UCSD-AML1 (cell line): ENCODE measurements at regions not wholly inside any gene's neighbourhood (a gene's known extent, or its start where the extent isn't known, plus 50 kb on each side); places are given as distances from the start of the nearest gene placed in this dataset.
A peak's percentile ranks its signal among the peaks of the same experiment; 100 is the strongest.

Source experiments
- DNase-seq: peaks from one replicate; lab custom pipeline; 2025; ENCODE audit not compliant: unreplicated experiment; lab: John Stamatoyannopoulos, UW

GRCh38 chr4:110953191-110953590 is 330.3 kb upstream of the PITX2 start:
- no peak for DNase-seq

GRCh38 chr4:110953898-110954297 is 331.0 kb upstream of the PITX2 start:
- no peak for DNase-seq

DNA sequence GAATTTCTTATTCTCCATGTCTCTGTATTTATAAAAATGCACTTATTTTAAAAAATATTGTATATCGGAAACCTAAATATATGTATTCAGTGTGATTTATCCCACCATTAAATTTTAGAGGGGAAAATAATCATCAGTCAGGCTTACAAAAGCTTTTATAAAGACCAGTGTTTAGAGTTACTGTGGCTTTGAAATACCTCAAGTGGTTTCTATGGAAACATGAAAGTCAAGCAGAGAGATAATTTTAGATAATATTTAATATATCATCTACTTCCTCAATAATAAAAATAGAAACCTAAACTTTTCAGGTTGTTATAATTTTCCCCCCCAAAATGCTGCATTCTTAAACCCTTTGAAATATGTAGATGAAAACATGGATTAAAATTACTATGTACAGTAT is 332.9 kb upstream of the PITX2 start:
- DNase-seq, result no peak

DNA sequence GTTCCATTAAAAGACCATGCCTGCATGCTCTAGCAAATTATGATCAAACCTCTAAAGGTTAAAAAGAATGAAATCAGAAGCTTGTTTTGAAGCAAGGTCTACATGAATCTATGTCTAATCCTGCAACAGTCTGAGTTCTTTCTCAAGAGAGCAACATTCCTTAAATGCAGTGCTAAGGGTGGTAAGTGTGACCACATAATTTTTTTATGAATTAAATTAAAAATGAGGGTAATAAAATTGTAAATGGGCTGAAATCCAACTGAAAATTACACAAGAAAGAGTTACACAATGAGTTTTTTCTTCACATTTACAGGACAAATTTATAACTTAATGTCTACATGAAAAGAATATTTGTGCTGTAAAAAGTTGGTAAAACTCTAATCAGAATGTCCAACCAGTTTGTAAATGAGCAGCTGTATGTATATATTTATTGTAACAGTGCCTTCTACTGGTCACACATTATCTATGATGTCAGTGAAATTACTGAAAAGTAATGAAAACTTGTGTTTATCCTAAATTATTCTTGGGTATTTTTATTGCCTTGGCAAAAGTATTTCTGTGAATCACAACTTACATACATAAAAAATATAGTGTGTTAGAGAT is 336.3 kb upstream of the PITX2 start:
- DNase-seq, result no peak

DNA sequence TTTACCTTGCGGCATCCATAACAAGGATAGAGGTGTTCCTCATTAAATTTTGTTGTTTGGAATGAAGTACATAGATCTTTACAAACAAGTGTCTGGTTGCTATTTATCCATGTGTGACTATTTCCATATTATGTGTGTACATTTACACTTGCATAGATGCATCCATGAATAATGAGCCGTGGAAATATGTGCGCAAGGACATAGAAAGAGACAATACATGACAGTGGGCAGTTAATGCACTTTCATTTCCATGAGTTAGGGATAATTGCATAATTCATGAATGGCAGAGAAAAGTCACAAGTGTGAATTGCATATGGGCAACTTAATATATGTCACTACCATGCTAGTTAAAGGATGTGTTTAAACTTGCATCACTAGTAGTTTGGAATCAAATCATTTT is 338.2 kb upstream of the PITX2 start:
- no peak for DNase-seq

DNA sequence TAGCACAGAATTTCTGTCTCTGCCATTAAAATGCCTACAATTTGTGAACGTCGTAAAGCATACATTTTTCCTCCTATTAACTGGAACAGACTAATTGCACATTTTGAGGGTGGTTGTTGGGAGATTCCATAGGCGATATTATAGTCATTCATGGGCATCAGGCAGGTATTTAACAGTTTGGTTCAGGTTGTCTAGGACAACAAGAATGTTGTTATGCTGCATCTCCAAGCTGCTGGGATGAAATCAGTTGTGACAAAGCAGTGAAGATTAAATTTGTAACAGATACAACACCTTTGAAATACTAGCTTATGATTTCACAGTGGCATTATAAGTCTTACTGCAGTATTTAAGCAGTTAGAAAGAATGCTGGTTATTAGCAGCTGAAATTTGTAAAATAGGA is 339.7 kb upstream of the PITX2 start:
- DNase-seq, result no peak

GRCh38 chr4:110963662-110964280 is 340.9 kb upstream of the PITX2 start:
- no peak for DNase-seq

DNA sequence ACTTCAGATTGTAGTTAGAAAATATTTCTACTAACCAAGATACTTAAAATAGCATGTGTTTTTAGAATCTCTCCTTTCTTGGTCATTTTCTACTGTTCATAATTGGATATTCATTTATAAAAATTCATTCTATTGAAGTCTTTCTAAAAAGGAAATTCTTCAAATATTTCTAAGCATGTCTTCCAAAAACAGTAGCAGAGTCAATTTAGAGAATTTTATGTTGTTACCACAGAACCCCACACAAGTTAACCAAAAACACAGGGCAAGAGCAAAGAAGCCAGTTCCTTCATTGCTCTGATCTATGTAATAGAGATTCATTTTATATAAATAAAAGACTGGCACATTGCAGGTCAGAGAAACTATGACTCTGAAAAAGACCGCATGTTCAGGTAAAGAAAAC is 345.1 kb upstream of the PITX2 start:
- DNase-seq, result no peak

DNA sequence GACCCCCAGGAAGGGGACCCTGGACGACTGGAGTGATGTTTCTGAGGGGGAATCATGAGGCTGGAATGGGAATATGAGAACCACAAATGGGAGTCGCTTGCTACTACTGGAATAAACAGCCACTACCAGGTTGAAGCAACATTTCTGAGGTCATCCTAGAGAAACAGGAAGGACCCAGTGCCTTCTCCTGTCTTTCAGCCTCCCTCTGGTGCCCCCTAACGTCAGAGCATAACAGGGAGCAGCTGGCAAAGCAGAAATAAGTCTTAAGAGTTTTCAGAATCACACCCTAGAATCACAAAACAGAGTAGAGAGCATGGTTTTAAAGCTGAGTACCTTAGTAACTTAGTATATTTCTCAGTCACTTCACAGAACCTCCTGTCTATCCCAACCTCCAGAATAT is 347.8 kb upstream of the PITX2 start:
- DNase-seq, result peak; percentile 11

DNA sequence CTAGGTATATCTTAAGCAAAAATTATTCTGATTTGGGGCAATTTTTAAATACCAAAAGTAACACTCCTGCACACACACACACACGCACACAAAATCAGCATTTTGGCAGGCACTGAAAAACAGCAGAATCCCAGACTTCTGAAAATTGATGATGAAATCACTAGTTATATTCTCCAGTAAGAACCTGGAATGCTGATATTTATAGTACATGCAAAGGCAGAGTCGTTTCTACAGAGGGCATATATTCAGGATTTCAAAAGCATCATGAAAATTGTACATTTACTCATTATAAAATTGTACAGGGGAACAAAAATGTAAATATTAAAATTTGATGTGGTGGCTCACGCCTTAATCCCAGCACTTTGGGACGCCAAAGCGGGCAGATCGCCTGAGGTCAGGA is 352.5 kb upstream of the PITX2 start:
- no peak for DNase-seq

DNA sequence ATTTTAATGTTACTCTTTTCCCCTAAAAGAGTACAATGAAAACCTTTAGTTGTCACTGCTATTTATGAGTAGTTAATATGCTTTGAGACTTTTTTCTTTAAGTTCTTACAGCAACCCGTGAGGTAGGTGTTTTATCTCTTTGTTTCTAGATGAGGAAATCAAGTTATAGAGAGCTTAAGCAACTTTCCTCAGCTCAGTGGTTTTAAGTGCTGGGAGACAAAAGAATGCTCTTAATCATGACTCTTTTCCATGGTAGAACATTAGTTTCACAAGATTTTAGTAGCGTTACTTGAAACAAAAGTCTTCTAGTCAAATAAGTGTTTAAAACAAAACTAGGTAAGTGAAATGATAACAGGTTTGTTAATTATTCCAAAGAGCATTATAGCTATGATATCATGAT is 354.7 kb upstream of the PITX2 start:
- no peak for DNase-seq

- DNase-seq, result no peak
Observed at GRCh38 chr4:110978761-110979160, 355.9 kb upstream of the PITX2 start.

DNA sequence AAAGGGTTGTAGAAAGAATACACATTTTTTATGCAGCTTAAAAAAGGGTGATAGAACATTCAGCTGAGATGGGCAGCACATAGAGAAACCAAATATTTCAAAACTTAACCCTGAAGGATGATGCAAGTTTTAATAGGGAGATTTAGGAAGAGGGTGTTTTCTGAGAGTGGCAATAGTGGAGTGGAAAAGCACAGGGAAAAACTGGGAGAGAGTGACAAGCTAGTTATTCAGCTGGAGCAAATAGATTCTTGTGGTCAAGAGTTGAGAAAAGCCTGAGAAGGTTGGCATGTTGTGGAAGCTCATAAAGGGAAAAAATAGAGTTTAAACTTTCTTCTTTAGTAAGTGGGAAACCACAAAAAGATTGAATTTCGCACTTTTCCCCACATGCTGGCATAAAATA is 359.6 kb upstream of the PITX2 start:
- no peak for DNase-seq

GRCh38 chr4:110988722-110989121 is 365.8 kb upstream of the PITX2 start:
- DNase-seq, result no peak

GRCh38 chr4:110989125-110989524 is 366.2 kb upstream of the PITX2 start:
- DNase-seq, result no peak

GRCh38 chr4:110994781-110995180 is 371.9 kb upstream of the PITX2 start:
- no peak for DNase-seq

GRCh38 chr4:110998320-110998719 is 375.4 kb upstream of the PITX2 start:
- DNase-seq, result no peak

DNA sequence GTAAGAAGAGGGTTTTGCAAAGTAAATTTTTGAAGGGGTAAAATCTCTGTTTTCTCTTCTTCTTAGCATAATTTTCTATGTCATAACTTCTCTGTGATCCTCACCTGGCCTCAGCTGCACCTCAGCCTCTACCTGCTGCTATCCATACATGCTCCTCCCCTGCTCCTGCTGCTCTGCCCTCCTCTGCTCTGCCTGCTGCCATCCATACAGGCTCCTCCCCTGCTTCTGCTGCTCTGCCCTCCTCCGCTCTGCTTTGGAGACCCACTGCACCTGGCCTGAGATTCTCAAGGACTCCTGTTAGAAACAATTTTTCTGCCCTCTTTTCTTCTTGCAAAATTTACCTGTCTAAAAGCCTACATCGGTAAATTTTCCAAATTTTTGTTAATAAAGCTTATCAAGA is 388.6 kb upstream of the PITX2 start:
- DNase-seq, result no peak

- no peak for DNase-seq
Observed at GRCh38 chr4:111013846-111014245, 391.0 kb upstream of the PITX2 start.

DNA sequence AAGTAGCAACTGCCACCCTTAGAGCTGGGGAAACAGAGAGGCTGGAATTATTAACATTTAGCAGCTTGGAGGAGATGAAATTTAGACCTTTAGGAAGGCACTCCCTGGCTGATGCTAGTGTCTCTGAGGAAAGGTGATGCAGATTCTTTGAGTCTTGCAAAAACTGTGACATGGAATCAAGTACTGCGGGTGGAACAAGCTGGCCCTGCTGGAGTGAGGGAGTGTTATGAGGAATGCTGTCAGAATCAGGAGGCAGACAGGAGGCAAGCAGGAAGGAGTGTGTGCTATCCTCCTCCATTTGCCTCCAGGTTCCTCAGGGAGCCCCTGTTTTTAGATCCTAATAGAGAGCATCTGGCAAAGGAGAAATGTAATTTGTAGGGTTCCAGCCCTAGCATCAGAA is 391.7 kb upstream of the PITX2 start:
- no peak for DNase-seq

GRCh38 chr4:111016416-111016815 is 393.5 kb upstream of the PITX2 start:
- no peak for DNase-seq

- no peak for DNase-seq
Observed at GRCh38 chr4:111018216-111018615, 395.3 kb upstream of the PITX2 start.

GRCh38 chr4:111020476-111020875 is 397.6 kb upstream of the PITX2 start:
- DNase-seq, result no peak
